Cardiac muscle cell (in vitro differentiated cells and primary cell): ENCODE measurements at regions not wholly inside any gene's neighbourhood (a gene's known extent, or its start where the extent isn't known, plus 50 kb on each side); places are given as distances from the start of the nearest gene placed in this dataset.

ENCODE experiments used
- DNase-seq, 2 donors: peaks; one replicate each; pipeline versions ENCODE4 v3.0.0 to v3.0.0-alpha.2; 2010 to 2017; ENCODE audit warnings: low read depth in 1 of 2, low spot score in 1 of 2
- H3K27ac ChIP-seq: fragments of 200-600 bp; sonication (generic); 2 replicates; pipeline ENCODE4 v1.5.1; 2016
- H3K27me3 ChIP-seq: fragments of 200-600 bp; sonication (generic); 2 replicates; pipeline ENCODE4 v1.6.0; 2016; ENCODE audit warnings: control low read depth
- H3K36me3 ChIP-seq: fragments of 200-600 bp; sonication (generic); 2 replicates; pipeline ENCODE4 v1.5.1; 2016; ENCODE audit warnings: control low read depth
- H3K4me1 ChIP-seq: fragments of 200-600 bp; sonication (generic); 2 replicates; pipeline ENCODE4 v1.8.1; 2017; ENCODE audit warnings: low read depth, mild to moderate bottlenecking, mixed run types
- H3K4me3 ChIP-seq: fragments of 200-600 bp; sonication (generic); 2 replicates; pipeline ENCODE4 v1.5.1; 2016; ENCODE audit warnings: mild to moderate bottlenecking
- H3K9me3 ChIP-seq: fragments of 200-600 bp; sonication (generic); 2 replicates; pipeline ENCODE4 v1.5.1; 2017; ENCODE audit warnings: low read depth, mild to moderate bottlenecking, control low read depth
- CTCF ChIP-seq: IDR thresholded peaks from 2 replicates; pipeline ENCODE4 v1.5.1; 2012; ENCODE audit warnings: low read depth, mild to moderate bottlenecking, low read length

- DNase-seq, result no peak
- no peaks in the 10 kb centered on the region for H3K27me3 ChIP-seq
- TF ChIP-seq CTCF, result no peak
- no peaks in the 10 kb centered on the region for H3K36me3 ChIP-seq
- H3K4me3 ChIP-seq, result no peak overlapping the region
- H3K27ac ChIP-seq, result no peak overlapping the region
- H3K9me3 ChIP-seq, result no peaks in the 10 kb centered on the region
- no peaks in the 10 kb centered on the region for H3K4me1 ChIP-seq
Measured at GRCh38 chr13:54627646-54628372, 1599.2 kb downstream of the OLFM4 start.

GRCh38 chr13:54628383-54628782 is 1599.8 kb downstream of the OLFM4 start:
- H3K36me3 ChIP-seq, result no peaks in the 10 kb centered on the region
- H3K27ac ChIP-seq, result no peak overlapping the region
- H3K4me1 ChIP-seq, result no peaks in the 10 kb centered on the region
- H3K27me3 ChIP-seq, result no peaks in the 10 kb centered on the region
- no peak overlapping the region for H3K4me3 ChIP-seq
- DNase-seq, result no peak
- no peaks in the 10 kb centered on the region for H3K9me3 ChIP-seq
- TF ChIP-seq CTCF, result no peak

- Histone ChIP-seq H3K9me3 (no peaks in the 10 kb centered on the region), H3K27ac (no peak overlapping the region), H3K27me3 (no peaks in the 10 kb centered on the region), H3K4me3 (no peak overlapping the region), H3K4me1 (peaks cover 13% of the 10 kb centered on the region), H3K36me3 (no peaks in the 10 kb centered on the region)
- TF ChIP-seq CTCF, result no peak
- no peak for DNase-seq
Measured at GRCh38 chr13:54633456-54633855, 1604.8 kb downstream of the OLFM4 start.

- Histone ChIP-seq H3K27ac (no peak overlapping the region), H3K4me1 (peaks cover 18% of the 10 kb centered on the region), H3K9me3 (no peaks in the 10 kb centered on the region), H3K4me3 (no peak overlapping the region), H3K27me3 (no peaks in the 10 kb centered on the region), H3K36me3 (no peaks in the 10 kb centered on the region)
- no peak for TF ChIP-seq CTCF
- no peak for DNase-seq
Measured at GRCh38 chr13:54636231-54636630, 1607.6 kb downstream of the OLFM4 start.

GRCh38 chr13:54637366-54637765 is 1608.8 kb downstream of the OLFM4 start:
- Histone ChIP-seq H3K27ac (no peak overlapping the region), H3K27me3 (no peaks in the 10 kb centered on the region), H3K4me3 (no peak overlapping the region), H3K36me3 (no peaks in the 10 kb centered on the region), H3K4me1 (peaks cover 18% of the 10 kb centered on the region), H3K9me3 (no peaks in the 10 kb centered on the region)
- DNase-seq, result peak; percentile 55 to 82
- TF ChIP-seq CTCF, result no peak
